Fibroblast of pulmonary artery (primary cell): ENCODE measurements at regions not wholly inside any gene's neighbourhood (a gene's known extent, or its start where the extent isn't known, plus 50 kb on each side); places are given as distances from the start of the nearest gene placed in this dataset.

Experiments
- DNase-seq: peaks from one replicate; pipeline ENCODE4 v3.0.0-alpha.2; 2010; ENCODE audit warnings: low read depth
- H3K4me3 ChIP-seq: replicated peaks from 2 replicates; pipeline ENCODE4 v1.5.1; 2011; ENCODE audit warnings: low read depth, mild to moderate bottlenecking, control low read depth, low read length, moderate library complexity
- CTCF ChIP-seq: IDR thresholded peaks from 2 replicates; pipeline ENCODE4 v1.5.1; 2011; ENCODE audit warnings: mild to moderate bottlenecking, control low read depth, low read length, inconsistent platforms; ENCODE audit errors: missing control alignments

GRCh38 chr9:107639426-107639825 is 149.9 kb upstream of the KLF4 start:
- DNase-seq, result no peak
- no peak for TF ChIP-seq CTCF
- no peak overlapping the region for H3K4me3 ChIP-seq

GRCh38 chr9:107638521-107639310 is 149.1 kb upstream of the KLF4 start:
- DNase-seq, result peak; percentile 89
- no peak for TF ChIP-seq CTCF
- peak overlapping the region; percentile 53 for H3K4me3 ChIP-seq

- TF ChIP-seq CTCF, result no peak
- H3K4me3 ChIP-seq, result peak overlapping the region; percentile 53
- DNase-seq, result peak; percentile 100
Measured at GRCh38 chr9:107637421-107638420, 148.2 kb upstream of the KLF4 start.

GRCh38 chr9:107636571-107637381 is 147.2 kb upstream of the KLF4 start:
- no peak for TF ChIP-seq CTCF
- no peak overlapping the region for H3K4me3 ChIP-seq
- DNase-seq, result peak; percentile 31

GRCh38 chr9:107635803-107636174 is 146.2 kb upstream of the KLF4 start:
- no peak overlapping the region for H3K4me3 ChIP-seq
- no peak for TF ChIP-seq CTCF
- no peak for DNase-seq

GRCh38 chr9:107635101-107635802 is 145.7 kb upstream of the KLF4 start:
- no peak for TF ChIP-seq CTCF
- DNase-seq, result peak; percentile 32

More at GRCh38 chr9:107635101-107635802, 145.7 kb upstream of the KLF4 start:
- H3K4me3 ChIP-seq, result no peak overlapping the region
